BLaER1 treated with 17β-estradiol and CSF1 and Interleukin-3, amounts not matched to agents 10 nM and 100 nM (cell line): ENCODE measurements at regions not wholly inside any gene's neighbourhood (a gene's known extent, or its start where the extent isn't known, plus 50 kb on each side); places are given as distances from the start of the nearest gene placed in this dataset.
"Not testable (repeated sequence)": the region's sequence is repeated elsewhere in the genome, so short reads cannot be mapped to it uniquely, and the experiment has no call there.

ENCODE experiments used
- H3K27ac ChIP-seq, 11 experiments: shearing (Covaris generic); formaldehyde crosslinking; 2 replicates each; pipeline ENCODE4 v1.8.1; 2022
- H3K27me3 ChIP-seq, 11 experiments: shearing (Covaris generic); formaldehyde crosslinking; 2 replicates each; pipeline ENCODE4 v1.8.1; 2022
- H3K36me3 ChIP-seq, 11 experiments: shearing (Covaris generic); formaldehyde crosslinking; 2 replicates each; pipeline ENCODE4 v1.8.1; 2022
- H3K4me1 ChIP-seq, 10 experiments: shearing (Covaris generic); formaldehyde crosslinking; 2 replicates each; pipeline ENCODE4 v1.8.1; 2022
- H3K4me2 ChIP-seq, 11 experiments: shearing (Covaris generic); formaldehyde crosslinking; 2 replicates each; pipeline ENCODE4 v1.8.1; 2022
- H3K4me3 ChIP-seq, 10 experiments: shearing (Covaris generic); formaldehyde crosslinking; 2 replicates each; pipeline ENCODE4 v1.8.1; 2022
- H3K9ac ChIP-seq, 11 experiments: shearing (Covaris generic); formaldehyde crosslinking; 2 replicates each; pipeline ENCODE4 v1.8.1; 2022
- H3K9me3 ChIP-seq, 11 experiments: shearing (Covaris generic); formaldehyde crosslinking; replicated peaks in 1 of 11; 2 replicates each; pipeline ENCODE4 v1.8.1; 2022
- H4K20me1 ChIP-seq, 11 experiments: shearing (Covaris generic); formaldehyde crosslinking; 2 replicates each; pipeline ENCODE4 v1.8.1; 2022
- Cebpa-rat ChIP-seq, 11 experiments: shearing (Covaris generic); IDR thresholded peaks; 2 replicates each; pipeline ENCODE4 v1.8.1; 2022

DNA sequence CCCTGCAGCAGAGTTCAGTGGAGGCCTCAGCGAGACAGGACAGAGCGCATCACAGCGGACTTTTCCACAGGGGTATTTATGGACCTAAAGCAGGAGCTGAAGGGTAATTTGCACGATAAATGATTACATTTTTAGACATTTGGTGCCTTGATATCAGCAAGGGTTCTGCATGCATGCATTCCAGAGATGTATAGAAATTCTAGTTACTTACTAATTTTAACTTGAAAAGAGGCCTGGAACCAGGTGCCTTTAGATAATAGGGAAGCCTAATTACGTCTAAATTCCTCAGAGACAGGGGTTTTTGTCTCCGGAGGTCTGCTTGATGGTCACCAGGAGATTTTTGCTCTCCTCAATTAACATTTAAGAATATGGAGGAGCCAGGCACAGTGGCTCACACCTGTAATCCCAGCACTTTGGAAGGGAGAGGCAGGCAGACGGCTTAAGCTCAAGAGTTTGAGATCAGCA is 79.8 kb upstream of the MFGE8 start:
- no peaks in the 10 kb centered on the region for H3K4me1 ChIP-seq
- H3K36me3 ChIP-seq: no peaks in the 10 kb centered on the region
- no peak overlapping the region for H3K4me3 ChIP-seq
- H3K9me3 ChIP-seq: no peaks in the 10 kb centered on the region
- H3K4me2 ChIP-seq: no peak overlapping the region
- no peaks in the 10 kb centered on the region for H3K27me3 ChIP-seq
- H3K27ac ChIP-seq: no peak overlapping the region
- no peak for TF ChIP-seq Cebpa-rat (IDR thresholded peaks at IDR 0.05)
- no peaks in the 10 kb centered on the region for H4K20me1 ChIP-seq
- H3K9ac ChIP-seq: no peak overlapping the region

GRCh38 chr15:88993662-88994061 is 80.5 kb upstream of the MFGE8 start:
- Histone ChIP-seq H3K4me2 (no peak overlapping the region), H3K4me1 (no peaks in the 10 kb centered on the region), H3K4me3 (no peak overlapping the region), H4K20me1 (no peaks in the 10 kb centered on the region), H3K27ac (no peak overlapping the region), H3K27me3 (no peaks in the 10 kb centered on the region), H3K36me3 (no peaks in the 10 kb centered on the region), H3K9me3 (no peaks in the 10 kb centered on the region), H3K9ac (no peak overlapping the region)
- no peak for TF ChIP-seq Cebpa-rat (IDR thresholded peaks at IDR 0.05)

DNA sequence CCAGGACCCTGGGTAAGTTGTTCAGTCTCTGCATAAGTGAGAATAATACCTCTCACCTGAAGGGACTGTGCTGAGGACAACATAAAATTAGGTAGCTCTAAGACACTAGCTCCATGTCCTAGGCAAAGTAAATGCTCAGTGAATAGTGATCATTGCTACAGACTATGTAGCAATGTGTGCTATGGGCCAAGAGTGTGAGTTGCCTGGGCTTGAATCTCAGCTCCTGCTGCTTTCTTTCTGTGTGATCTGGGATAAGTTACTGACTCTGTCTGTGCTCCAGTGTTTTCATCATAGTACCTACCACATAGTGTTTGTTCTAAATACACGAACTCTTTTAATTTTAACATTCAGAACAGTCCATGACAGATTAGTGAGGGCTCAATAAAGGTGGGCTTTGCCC is 81.1 kb upstream of the MFGE8 start:
- no peaks in the 10 kb centered on the region for H3K9me3 ChIP-seq
- H3K4me3 ChIP-seq: no peak overlapping the region
- no peaks in the 10 kb centered on the region for H3K36me3 ChIP-seq
- H3K27me3 ChIP-seq: no peaks in the 10 kb centered on the region
- no peak overlapping the region for H3K4me2 ChIP-seq
- H4K20me1 ChIP-seq: no peaks in the 10 kb centered on the region
- H3K27ac ChIP-seq: no peak overlapping the region
- TF ChIP-seq Cebpa-rat (IDR thresholded peaks at IDR 0.05): no peak
- H3K4me1 ChIP-seq: no peaks in the 10 kb centered on the region
- no peak overlapping the region for H3K9ac ChIP-seq

GRCh38 chr15:88995449-88995848 is 82.3 kb upstream of the MFGE8 start:
- no peaks in the 10 kb centered on the region for H3K36me3 ChIP-seq
- no peaks in the 10 kb centered on the region for H3K9me3 ChIP-seq
- no peaks in the 10 kb centered on the region for H3K27me3 ChIP-seq
- no peak overlapping the region for H3K4me2 ChIP-seq
- H3K9ac ChIP-seq: no peak overlapping the region
- no peak overlapping the region for H3K4me3 ChIP-seq
- H3K27ac ChIP-seq: no peak overlapping the region
- TF ChIP-seq Cebpa-rat (IDR thresholded peaks at IDR 0.05): no peak
- H3K4me1 ChIP-seq: no peaks in the 10 kb centered on the region
- H4K20me1 ChIP-seq: no peaks in the 10 kb centered on the region

DNA sequence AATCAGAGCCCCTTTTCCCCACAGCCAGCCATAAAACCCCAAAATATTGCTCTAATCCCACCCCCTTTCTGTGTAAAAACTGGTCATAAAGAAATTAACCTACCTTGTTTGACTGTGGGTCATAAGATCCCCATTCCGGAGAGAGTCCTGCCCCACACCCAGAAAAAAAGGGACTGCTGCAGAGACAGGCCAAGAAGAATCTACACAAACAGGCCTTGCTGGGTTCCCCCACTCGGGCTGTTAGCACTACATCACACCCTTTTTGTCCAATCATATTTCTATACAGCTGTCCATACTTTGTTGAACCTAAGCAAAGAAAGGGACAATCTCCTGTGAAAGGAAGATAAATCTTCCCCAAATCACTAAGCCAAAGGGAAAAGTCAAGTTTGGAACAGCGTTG is 84.4 kb upstream of the MFGE8 start:
- Histone ChIP-seq H3K27ac (no peak overlapping the region), H3K27me3 (no peaks in the 10 kb centered on the region), H3K36me3 (no peaks in the 10 kb centered on the region), H3K4me2 (no peak overlapping the region), H3K4me1 (peaks cover 6 to 15% (median 11%) of the 10 kb centered on the region in 10 experiments), H3K9ac (no peak overlapping the region), H3K9me3 (no peaks in the 10 kb centered on the region), H3K4me3 (no peak overlapping the region), H4K20me1 (no peaks in the 10 kb centered on the region)
- no peak for TF ChIP-seq Cebpa-rat (IDR thresholded peaks at IDR 0.05)

- no peak overlapping the region for H3K27ac ChIP-seq
Measured at GRCh38 chr15:88998980-88999713, 86.0 kb upstream of the MFGE8 start.

DNA sequence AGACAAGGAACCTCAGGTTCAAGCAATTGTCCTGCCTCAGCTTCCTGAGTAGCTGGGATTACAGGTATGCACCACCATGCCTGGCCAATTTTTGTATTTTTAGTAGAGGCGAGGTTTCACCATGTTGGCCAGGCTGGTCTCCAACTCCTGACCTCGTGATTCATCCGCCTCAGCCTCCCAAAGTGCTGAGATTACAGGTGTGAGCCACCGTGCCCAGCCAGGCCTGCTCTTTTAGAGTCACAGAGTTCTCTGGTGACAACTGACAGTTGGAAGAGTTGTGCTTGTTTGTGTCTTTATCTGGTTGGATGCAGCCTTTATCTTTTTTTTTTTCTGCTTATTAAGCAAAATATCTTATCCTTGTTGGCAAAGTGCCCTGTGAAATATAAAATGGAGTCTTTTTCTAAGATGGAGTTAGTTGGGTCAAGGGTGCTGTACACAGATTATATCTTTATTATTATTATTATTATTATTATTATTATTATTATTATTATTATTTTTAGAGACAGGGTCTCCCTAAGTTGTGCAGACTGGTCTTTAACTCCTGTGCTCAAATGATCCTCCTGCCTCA is 86.5 kb upstream of the ABHD2 start:
- Histone ChIP-seq H3K27ac (peak overlapping the region in 1 of 11 experiments; percentile 68; a peak in 4 of 22 replicates), H3K4me2 (peak overlapping the region; percentile 28 to 82 (median 57); a peak in 21 of 22 replicates), H3K9ac (peak overlapping the region in 2 of 11 experiments; percentile 9 to 48; a peak in 2 of 22 replicates), H3K4me1 (peaks cover 12 to 21% (median 16%) of the 10 kb centered on the region in 10 experiments)
- H3K27me3 ChIP-seq, H3K9me3 ChIP-seq, H3K4me3 ChIP-seq, H3K36me3 ChIP-seq, H4K20me1 ChIP-seq: not testable (repeated sequence)

More at GRCh38 chr15:88998980-88999713, 86.0 kb upstream of the MFGE8 start:
- Histone ChIP-seq H3K4me1 (peaks cover 12 to 21% (median 16%) of the 10 kb centered on the region in 10 experiments), H3K4me3 (no peak overlapping the region), H3K4me2 (no peak overlapping the region), H3K36me3 (no peaks in the 10 kb centered on the region), H3K27me3 (no peaks in the 10 kb centered on the region), H3K9me3 (no peaks in the 10 kb centered on the region), H3K9ac (no peak overlapping the region), H4K20me1 (no peaks in the 10 kb centered on the region)
- TF ChIP-seq Cebpa-rat (IDR thresholded peaks at IDR 0.05): no peak

- Histone ChIP-seq H3K27ac (peak overlapping the region in 6 of 11 experiments; percentile 9 to 68 (median 35); a peak in 8 of 22 replicates), H3K4me1 (peaks cover 12 to 21% (median 16%) of the 10 kb centered on the region in 10 experiments), H3K27me3 (no peaks in the 10 kb centered on the region), H3K9me3 (no peaks in the 10 kb centered on the region), H3K4me2 (peak overlapping the region; percentile 28 to 82 (median 57)), H3K4me3 (no peak overlapping the region), H4K20me1 (no peaks in the 10 kb centered on the region), H3K36me3 (no peaks in the 10 kb centered on the region), H3K9ac (peak overlapping the region in 5 of 11 experiments; percentile 9 to 48 (median 14); a peak in 5 of 22 replicates)
- TF ChIP-seq Cebpa-rat (IDR thresholded peaks at IDR 0.05): no peak
Measured at GRCh38 chr15:89002281-89002761, 85.9 kb upstream of the ABHD2 start.

GRCh38 chr15:89002830-89003229 is 85.4 kb upstream of the ABHD2 start:
- Histone ChIP-seq H3K4me2 (peak overlapping the region; percentile 28 to 82 (median 57); a peak in 20 of 22 replicates), H3K4me3 (no peak overlapping the region), H4K20me1 (no peaks in the 10 kb centered on the region), H3K36me3 (no peaks in the 10 kb centered on the region), H3K4me1 (peaks cover 12 to 21% (median 16%) of the 10 kb centered on the region in 10 experiments), H3K27me3 (no peaks in the 10 kb centered on the region), H3K9ac (peak overlapping the region in 2 of 11 experiments; percentile 20 to 48; a peak in 3 of 22 replicates), H3K9me3 (no peaks in the 10 kb centered on the region), H3K27ac (peak overlapping the region in 6 of 11 experiments; percentile 9 to 68 (median 35); a peak in 7 of 22 replicates)
- no peak for TF ChIP-seq Cebpa-rat (IDR thresholded peaks at IDR 0.05)
